K562 (cell line): ENCODE measurements at regions not wholly inside any gene's neighbourhood (a gene's known extent, or its start where the extent isn't known, plus 50 kb on each side); places are given as distances from the start of the nearest gene placed in this dataset.

Experiments
- ATAC-seq: fragments of 200-7000 bp; cut with Tn5 transposase; 3 replicates; pipeline ENCODE4 v1.9.1; 2020; ENCODE audit warnings: moderate library complexity
- BruUV-seq: library from RNA; stranded (reverse); fragments of 400-500 nt; replicated peaks from 2 replicates; lab custom pipeline; 2021; lab: Mats Ljungman, UMichigan
- CTCF ChIA-PET: fragments of 300-600 bp; formaldehyde crosslinking; extraction: SDS; loops from one replicate; lab custom pipeline; 2021; ENCODE audit warnings: low intra/inter-chr PET ratio; lab: Yijun Ruan, JAX
- POLR2A ChIA-PET: fragments of 300-600, 350-650 bp; sonication (Branson Sonifier 250); formaldehyde crosslinking; extraction: SDS; loops from one replicate; lab custom pipeline; 2021; ENCODE audit warnings: antibody characterized with exemption, inconsistent platforms; lab: Yijun Ruan, JAX
- DNase-seq, 4 experiments: peaks; one replicate each; pipeline versions ENCODE4 v3.0.0 to v3.0.0-alpha.2; 2011 to 2018; ENCODE audit warnings: low spot score in 3 of 4, mixed read lengths in 3 of 4; ENCODE audit errors: extremely low read depth in 1 of 4
- FAIRE-seq: peaks from 2 replicates; lab custom pipeline; 2011; peaks lifted over from hg19 to GRCh38; lab: Jason Lieb, UNC
- H2AFZ ChIP-seq: 2 replicates; pipeline ENCODE4 v1.6.0; 2011; ENCODE audit warnings: low read depth, low read length, control low read depth, inconsistent platforms
- H3K27ac ChIP-seq: fragments of 200-600 bp; 3 replicates; pipeline ENCODE4 v1.8.0; 2011; ENCODE audit warnings: low read depth, mild to moderate bottlenecking, control low read depth, inconsistent platforms, low read length, moderate library complexity, mixed read lengths; ENCODE audit errors: extremely low read depth
- H3K27me3 ChIP-seq, 2 experiments: fragments of 300-600 bp in 1 of 2; 2 replicates in 1 of 2; 3 replicates in 1 of 2; pipeline versions ENCODE4 v1.6.0 to v1.8.0; 2011; ENCODE audit warnings: inconsistent platforms in 2 of 2, low read length in 2 of 2, mild to moderate bottlenecking in 1 of 2, mixed read lengths in 1 of 2, moderate library complexity in 1 of 2; ENCODE audit not compliant: control insufficient read depth in 2 of 2, insufficient read depth in 2 of 2
- H3K36me3 ChIP-seq: fragments of 300-600 bp; 3 replicates; pipeline ENCODE4 v1.8.0; 2011; ENCODE audit warnings: mild to moderate bottlenecking, low read length, inconsistent platforms; ENCODE audit not compliant: control insufficient read depth, insufficient read depth
- H3K4me1 ChIP-seq, 2 experiments: fragments of 200-600 bp in 1 of 2; replicated peaks in 1 of 2; 2 replicates in 1 of 2; 3 replicates in 1 of 2; pipeline versions ENCODE4 v1.5.1 to v1.8.0; 2011; ENCODE audit warnings: inconsistent platforms in 2 of 2, low read length in 2 of 2, mild to moderate bottlenecking in 1 of 2, mixed read lengths in 1 of 2, moderate library complexity in 1 of 2; ENCODE audit not compliant: control insufficient read depth in 2 of 2, insufficient read depth in 2 of 2
- H3K4me2 ChIP-seq: 2 replicates; pipeline ENCODE4 v1.6.1; 2011; ENCODE audit warnings: low read length, control low read depth, inconsistent platforms, mixed read lengths; ENCODE audit not compliant: insufficient read depth
- H3K4me3 ChIP-seq: fragments of 200-600 bp; sonication (generic), shearing (Covaris generic); 2 replicates; pipeline ENCODE4 v1.5.1; 2016; ENCODE audit warnings: control low read depth, inconsistent platforms
- H3K79me2 ChIP-seq: fragments of 200-600 bp; 3 replicates; pipeline ENCODE4 v1.8.0; 2011; ENCODE audit warnings: low read length, inconsistent platforms; ENCODE audit not compliant: control insufficient read depth, insufficient read depth
- H3K9ac ChIP-seq, 2 experiments: 2 replicates each; pipeline versions ENCODE4 v1.6.0 to v1.6.1; 2011; ENCODE audit warnings: low read depth in 2 of 2, low read length in 2 of 2, control low read depth in 1 of 2, inconsistent platforms in 1 of 2, mild to moderate bottlenecking in 1 of 2, mixed read lengths in 1 of 2; ENCODE audit not compliant: insufficient read depth in 1 of 2
- H3K9me1 ChIP-seq: one replicate; pipeline ENCODE4 v1.6.0; 2011; ENCODE audit warnings: inconsistent platforms, mild to moderate bottlenecking, low read length, moderate library complexity; ENCODE audit not compliant: control insufficient read depth, insufficient read depth
- H3K9me3 ChIP-seq: replicated peaks from 2 replicates; pipeline ENCODE4 v1.5.1; 2011; ENCODE audit warnings: low read depth, low read length, inconsistent platforms; ENCODE audit not compliant: control insufficient read depth, insufficient read depth
- H4K20me1 ChIP-seq: replicated peaks from 2 replicates; pipeline ENCODE4 v1.6.1; 2011; ENCODE audit warnings: low read length, inconsistent platforms, mixed read lengths; ENCODE audit not compliant: control insufficient read depth, insufficient read depth
- BCOR ChIP-seq: fragments of 450-650 bp; IDR thresholded peaks from 2 replicates; pipeline ENCODE4 v1.6.1; 2016
- BMI1 ChIP-seq: fragments of 150-350 bp; IDR thresholded peaks from 2 replicates; pipeline ENCODE4 v1.6.1; 2014; ENCODE audit warnings: low read length
- ERF ChIP-seq: fragments of 450-650 bp; formaldehyde crosslinking; IDR thresholded peaks from 2 replicates; pipeline ENCODE4 v1.4.0; 2020; ENCODE audit warnings: mild to moderate bottlenecking, mixed read lengths
- HIVEP1 ChIP-seq: fragments of 250-450 bp; sonication (Bioruptor Pico); IDR thresholded peaks from 2 replicates; pipeline ENCODE4 v1.4.0; 2020; ENCODE audit warnings: mild to moderate bottlenecking
- SMARCE1 ChIP-seq: fragments of 450-650 bp; IDR thresholded peaks from 2 replicates; pipeline ENCODE4 v1.7.1; 2016; ENCODE audit warnings: mild to moderate bottlenecking
- ZNF239 ChIP-seq: fragments of 250-450 bp; sonication (Bioruptor Pico); IDR thresholded peaks from 2 replicates; pipeline ENCODE4 v1.4.0; 2020; ENCODE audit warnings: mild to moderate bottlenecking
- ZNF778 ChIP-seq: fragments of 450-650 bp; formaldehyde crosslinking; IDR thresholded peaks from 2 replicates; pipeline ENCODE4 v1.4.0; 2020; ENCODE audit warnings: mild to moderate bottlenecking, moderate library complexity
- WGBS: fragments of 100-300 bp; shearing (Covaris generic); methylation state at CpG from one replicate; pipeline ENCODE4 v1.1.6; 2016; ENCODE audit warnings: low coverage, mixed read lengths; ENCODE audit not compliant: insufficient coverage; ENCODE audit errors: missing lambda C conversion rate; 5-methylcytosine and 5-hydroxymethylcytosine counted together
- in situ Hi-C: fragments of 300-500 bp; cut with MboI; formaldehyde crosslinking; loops from 4 replicates; pipeline ENCODE4 v1.15.0; 2018; ENCODE audit warnings: inconsistent platforms, mixed read lengths
- intact Hi-C: fragments of 100-400 bp; cut with micrococcal nuclease; formaldehyde crosslinking; loops from 2 replicates; pipeline ENCODE4 v1.14.2; 2022
- TF ChIP-seq, protein P1 (sequence below), 2 experiments: fragments of 450-650 bp in 1 of 2; IDR thresholded peaks; 2 replicates each; pipeline ENCODE4 v1.6.1; 2011 to 2017; ENCODE audit warnings: low read depth in 2 of 2, antibody characterized with exemption in 1 of 2, borderline replicate concordance in 1 of 2, low read length in 1 of 2, mild to moderate bottlenecking in 1 of 2, mixed read lengths in 1 of 2; ENCODE audit not compliant: control insufficient read depth in 1 of 2
- TF ChIP-seq, protein P2 (sequence below): sonication (generic); formaldehyde crosslinking; IDR thresholded peaks from 2 replicates; pipeline ENCODE4 v1.8.0; 2022; ENCODE audit warnings: missing genetic modification reagents, mild to moderate bottlenecking, borderline replicate concordance
- TF ChIP-seq, protein P3 (sequence below): fragments of 450-650 bp; formaldehyde crosslinking; conservative IDR thresholded peaks from 2 replicates; pipeline ENCODE4 v1.4.0; 2022; ENCODE audit warnings: mild to moderate bottlenecking, missing genetic modification characterization

DNA sequence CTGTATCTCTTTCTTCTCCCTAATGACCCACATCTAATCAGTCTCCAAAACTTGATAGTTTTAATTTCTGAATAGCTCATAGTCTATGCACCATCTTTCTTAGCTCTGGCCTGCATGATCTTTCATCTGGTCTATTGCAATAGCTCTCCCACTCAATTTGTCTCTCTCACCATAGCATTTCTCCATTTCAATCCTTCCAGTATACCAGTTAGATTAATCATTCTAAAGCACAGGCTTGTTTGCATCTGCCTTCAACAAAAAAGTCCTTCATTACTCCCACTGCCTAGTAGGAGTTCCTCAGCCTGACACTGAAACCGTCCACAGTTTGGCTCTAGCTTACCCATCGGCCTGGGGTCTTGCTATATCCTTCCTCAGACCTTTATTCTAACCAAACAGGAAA lies 344.9 kb downstream of the ENC1 start:
- Histone ChIP-seq H4K20me1 (no peaks in the 10 kb centered on the region), H3K27me3 (no peaks in the 10 kb centered on the region; a peak in 1 of 5 replicates), H3K79me2 (no peaks in the 10 kb centered on the region), H3K4me1 (no peaks in the 10 kb centered on the region), H3K27ac (no peak overlapping the region), H3K9me1 (no peaks in the 10 kb centered on the region), H3K36me3 (no peaks in the 10 kb centered on the region), H2AFZ (no peak overlapping the region), H3K4me3 (no peak overlapping the region), H3K9me3 (no peaks in the 10 kb centered on the region), H3K9ac (no peak overlapping the region), H3K4me2 (no peak overlapping the region)
- FAIRE-seq: no peak
- 4% methylated on average over 2 of the region's 2 CpGs for WGBS
- ATAC-seq: no peak
- no peak for TF ChIP-seq ERF (CRISPR knock-in tag)
- CTCF ChIA-PET: no interaction called here
- intact Hi-C loops: no loop called here
- POLR2A ChIA-PET: interaction anchor here (0.5 kb wide), 1 partner anchor 67 kb away, joined by 3 read pairs; no protein-coding TSS in a partner anchor
- in situ Hi-C loops: no loop called here
- no peak for DNase-seq
- BruUV-seq: no TSS peak

DNA sequence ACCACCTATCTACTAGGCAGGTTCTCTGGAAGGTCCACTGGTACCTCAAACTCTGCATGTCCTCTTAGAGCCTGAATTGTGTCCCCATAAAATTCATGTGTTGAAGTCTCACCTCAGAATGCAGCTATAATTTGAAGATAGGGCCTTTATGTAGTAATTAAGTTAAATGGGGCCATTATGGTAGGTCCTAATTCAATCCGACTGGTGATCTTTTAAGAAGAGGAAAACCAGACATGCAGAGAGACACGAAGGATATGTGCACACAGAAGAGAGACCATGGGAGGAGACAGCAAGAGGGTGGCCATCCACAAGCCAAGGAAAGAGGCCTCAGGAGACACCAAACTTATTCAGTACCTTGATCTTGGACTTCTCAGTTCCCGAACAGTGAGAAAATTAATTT lies 345.4 kb downstream of the ENC1 start:
- H3K36me3 ChIP-seq: no peaks in the 10 kb centered on the region
- H3K27ac ChIP-seq: no peak overlapping the region
- no peak overlapping the region for H3K9ac ChIP-seq
- no peak overlapping the region for H3K4me2 ChIP-seq
- no peak for DNase-seq
- H4K20me1 ChIP-seq: no peaks in the 10 kb centered on the region
- intact Hi-C loops (no loop called here), in situ Hi-C loops (no loop called here)
- no peaks in the 10 kb centered on the region for H3K4me1 ChIP-seq
- BruUV-seq: no TSS peak
- no peak for ATAC-seq
- no peaks in the 10 kb centered on the region for H3K9me3 ChIP-seq
- no peaks in the 10 kb centered on the region for H3K79me2 ChIP-seq
- no peak overlapping the region for H2AFZ ChIP-seq
- WGBS: 0% methylated on average over 3 of the region's 3 CpGs
- no peak for FAIRE-seq
- no peaks in the 10 kb centered on the region; a peak in 1 of 5 replicates for H3K27me3 ChIP-seq
- H3K4me3 ChIP-seq: no peak overlapping the region
- POLR2A ChIA-PET: interaction anchor here (0.5 kb wide), 1 partner anchor 68 kb away, joined by 3 read pairs; no protein-coding TSS in a partner anchor
- CTCF ChIA-PET: no interaction called here
- no peaks in the 10 kb centered on the region for H3K9me1 ChIP-seq
- no peak for TF ChIP-seq ZNF239
- no peak for TF ChIP-seq BMI1
- TF ChIP-seq, protein P1, sequence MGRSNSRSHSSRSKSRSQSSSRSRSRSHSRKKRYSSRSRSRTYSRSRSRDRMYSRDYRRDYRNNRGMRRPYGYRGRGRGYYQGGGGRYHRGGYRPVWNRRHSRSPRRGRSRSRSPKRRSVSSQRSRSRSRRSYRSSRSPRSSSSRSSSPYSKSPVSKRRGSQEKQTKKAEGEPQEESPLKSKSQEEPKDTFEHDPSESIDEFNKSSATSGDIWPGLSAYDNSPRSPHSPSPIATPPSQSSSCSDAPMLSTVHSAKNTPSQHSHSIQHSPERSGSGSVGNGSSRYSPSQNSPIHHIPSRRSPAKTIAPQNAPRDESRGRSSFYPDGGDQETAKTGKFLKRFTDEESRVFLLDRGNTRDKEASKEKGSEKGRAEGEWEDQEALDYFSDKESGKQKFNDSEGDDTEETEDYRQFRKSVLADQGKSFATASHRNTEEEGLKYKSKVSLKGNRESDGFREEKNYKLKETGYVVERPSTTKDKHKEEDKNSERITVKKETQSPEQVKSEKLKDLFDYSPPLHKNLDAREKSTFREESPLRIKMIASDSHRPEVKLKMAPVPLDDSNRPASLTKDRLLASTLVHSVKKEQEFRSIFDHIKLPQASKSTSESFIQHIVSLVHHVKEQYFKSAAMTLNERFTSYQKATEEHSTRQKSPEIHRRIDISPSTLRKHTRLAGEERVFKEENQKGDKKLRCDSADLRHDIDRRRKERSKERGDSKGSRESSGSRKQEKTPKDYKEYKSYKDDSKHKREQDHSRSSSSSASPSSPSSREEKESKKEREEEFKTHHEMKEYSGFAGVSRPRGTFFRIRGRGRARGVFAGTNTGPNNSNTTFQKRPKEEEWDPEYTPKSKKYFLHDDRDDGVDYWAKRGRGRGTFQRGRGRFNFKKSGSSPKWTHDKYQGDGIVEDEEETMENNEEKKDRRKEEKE (IDR thresholded peaks at IDR 0.05; ENCODE audit: borderline replicate concordance in 1 of 2, control insufficient read depth in 1 of 2, low read depth in 2 of 2, low read length in 1 of 2): no peak
- TF ChIP-seq BCOR: no peak
- no peak for TF ChIP-seq HIVEP1 (CRISPR knock-in tag)
- TF ChIP-seq, protein P2, sequence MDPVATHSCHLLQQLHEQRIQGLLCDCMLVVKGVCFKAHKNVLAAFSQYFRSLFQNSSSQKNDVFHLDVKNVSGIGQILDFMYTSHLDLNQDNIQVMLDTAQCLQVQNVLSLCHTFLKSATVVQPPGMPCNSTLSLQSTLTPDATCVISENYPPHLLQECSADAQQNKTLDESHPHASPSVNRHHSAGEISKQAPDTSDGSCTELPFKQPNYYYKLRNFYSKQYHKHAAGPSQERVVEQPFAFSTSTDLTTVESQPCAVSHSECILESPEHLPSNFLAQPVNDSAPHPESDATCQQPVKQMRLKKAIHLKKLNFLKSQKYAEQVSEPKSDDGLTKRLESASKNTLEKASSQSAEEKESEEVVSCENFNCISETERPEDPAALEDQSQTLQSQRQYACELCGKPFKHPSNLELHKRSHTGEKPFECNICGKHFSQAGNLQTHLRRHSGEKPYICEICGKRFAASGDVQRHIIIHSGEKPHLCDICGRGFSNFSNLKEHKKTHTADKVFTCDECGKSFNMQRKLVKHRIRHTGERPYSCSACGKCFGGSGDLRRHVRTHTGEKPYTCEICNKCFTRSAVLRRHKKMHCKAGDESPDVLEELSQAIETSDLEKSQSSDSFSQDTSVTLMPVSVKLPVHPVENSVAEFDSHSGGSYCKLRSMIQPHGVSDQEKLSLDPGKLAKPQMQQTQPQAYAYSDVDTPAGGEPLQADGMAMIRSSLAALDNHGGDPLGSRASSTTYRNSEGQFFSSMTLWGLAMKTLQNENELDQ (CRISPR knock-in tag): no peak
- TF ChIP-seq SMARCE1: no peak
- TF ChIP-seq, protein P3, sequence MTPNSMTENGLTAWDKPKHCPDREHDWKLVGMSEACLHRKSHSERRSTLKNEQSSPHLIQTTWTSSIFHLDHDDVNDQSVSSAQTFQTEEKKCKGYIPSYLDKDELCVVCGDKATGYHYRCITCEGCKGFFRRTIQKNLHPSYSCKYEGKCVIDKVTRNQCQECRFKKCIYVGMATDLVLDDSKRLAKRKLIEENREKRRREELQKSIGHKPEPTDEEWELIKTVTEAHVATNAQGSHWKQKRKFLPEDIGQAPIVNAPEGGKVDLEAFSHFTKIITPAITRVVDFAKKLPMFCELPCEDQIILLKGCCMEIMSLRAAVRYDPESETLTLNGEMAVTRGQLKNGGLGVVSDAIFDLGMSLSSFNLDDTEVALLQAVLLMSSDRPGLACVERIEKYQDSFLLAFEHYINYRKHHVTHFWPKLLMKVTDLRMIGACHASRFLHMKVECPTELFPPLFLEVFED: no peak
- TF ChIP-seq ZNF778 (CRISPR knock-in tag): no peak
